ENCODE measurements at regions not wholly inside any gene's neighbourhood (a gene's known extent, or its start where the extent isn't known, plus 50 kb on each side); places are given as distances from the start of the nearest gene placed in this dataset.

- no peak for TF ChIP-seq CTCF (IDR thresholded peaks at IDR 0.05; ENCODE audit: poor library complexity)
- TF ChIP-seq EZH2phosphoT487 (IDR thresholded peaks at IDR 0.05; ENCODE audit: low read depth, severe bottlenecking, unreplicated experiment), result no peak
Observed at GRCh38 chr10:91022390-91022789, 101.5 kb upstream of the ANKRD1 start.

All from hepatocyte (in vitro differentiated cells).